ENCODE measurements at regions not wholly inside any gene's neighbourhood (a gene's known extent, or its start where the extent isn't known, plus 50 kb on each side); places are given as distances from the start of the nearest gene placed in this dataset.
A peak's percentile ranks its signal among the peaks of the same experiment; 100 is the strongest.
"Not testable (repeated sequence)": the region's sequence is repeated elsewhere in the genome, so short reads cannot be mapped to it uniquely, and the experiment has no call there.

DNA sequence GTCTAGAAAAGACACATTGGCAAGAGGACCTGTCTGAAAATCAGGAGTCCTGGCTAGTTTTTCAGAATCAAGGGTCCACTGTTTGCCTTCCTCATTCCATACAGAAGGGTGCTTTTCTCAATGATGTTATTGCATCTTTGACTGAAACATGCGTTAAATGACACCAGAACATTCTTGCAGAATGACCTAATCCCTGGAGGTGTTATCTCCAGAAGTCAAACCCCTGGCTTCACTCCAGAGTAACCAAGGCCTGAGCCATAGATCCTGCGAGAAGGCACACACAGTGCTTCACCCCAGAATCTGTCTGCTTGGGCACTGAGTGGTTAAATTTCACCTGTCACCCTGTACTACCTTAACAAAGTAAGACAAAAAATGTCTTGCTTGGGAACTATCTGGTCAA is 1055.2 kb upstream of the FANCL start:
- DNase-seq, result no peak

DNA sequence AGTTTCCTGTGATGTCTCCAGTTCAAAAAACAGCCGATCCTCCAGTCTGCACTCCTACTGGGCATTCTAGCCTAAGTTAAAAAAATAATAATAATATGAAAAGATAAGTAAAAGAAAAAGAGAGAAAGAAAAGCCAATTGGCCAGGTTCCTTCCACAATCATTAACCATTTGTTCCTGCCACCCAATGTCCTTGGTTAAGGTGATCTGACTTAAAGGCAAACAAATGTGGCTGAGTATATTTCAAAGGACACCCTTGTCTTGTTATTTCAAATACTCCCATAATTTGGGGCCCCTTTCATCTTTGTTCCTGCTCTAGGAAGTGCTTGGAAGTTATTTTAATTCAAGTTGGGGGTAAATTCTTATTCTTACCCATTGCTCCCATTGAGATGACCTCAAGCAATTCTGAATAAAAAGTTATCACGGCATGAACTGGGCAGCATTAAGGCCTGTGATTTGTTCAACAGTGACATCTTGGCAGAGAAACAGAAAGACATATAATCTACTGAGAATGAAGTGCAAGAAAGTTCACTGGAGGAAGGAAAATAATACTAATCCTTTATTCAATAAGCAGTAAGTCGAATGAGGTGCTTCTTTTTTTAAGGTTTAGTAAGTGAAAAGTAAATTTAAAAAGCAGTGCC is 1054.5 kb upstream of the FANCL start:
- no peak for DNase-seq

DNA sequence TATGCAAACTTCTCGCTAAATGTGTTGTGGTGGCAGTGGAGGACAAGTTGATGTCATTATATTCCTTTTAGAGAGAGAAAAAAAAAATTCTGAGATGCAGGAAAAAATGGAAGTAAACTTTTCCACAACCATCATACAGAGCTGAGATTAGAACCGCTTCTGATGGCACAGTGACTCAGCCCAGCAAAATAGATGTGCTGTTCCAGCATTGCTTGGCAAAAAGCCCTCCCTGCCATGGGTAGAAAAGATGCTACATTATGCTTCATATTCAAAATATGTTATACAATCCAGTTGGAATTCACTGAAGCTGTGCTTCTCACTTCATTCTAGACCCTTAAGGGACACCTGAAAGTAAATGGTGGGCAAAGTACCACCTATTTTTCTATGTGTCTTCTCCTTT is 1047.6 kb upstream of the FANCL start:
- no peak for DNase-seq

DNA sequence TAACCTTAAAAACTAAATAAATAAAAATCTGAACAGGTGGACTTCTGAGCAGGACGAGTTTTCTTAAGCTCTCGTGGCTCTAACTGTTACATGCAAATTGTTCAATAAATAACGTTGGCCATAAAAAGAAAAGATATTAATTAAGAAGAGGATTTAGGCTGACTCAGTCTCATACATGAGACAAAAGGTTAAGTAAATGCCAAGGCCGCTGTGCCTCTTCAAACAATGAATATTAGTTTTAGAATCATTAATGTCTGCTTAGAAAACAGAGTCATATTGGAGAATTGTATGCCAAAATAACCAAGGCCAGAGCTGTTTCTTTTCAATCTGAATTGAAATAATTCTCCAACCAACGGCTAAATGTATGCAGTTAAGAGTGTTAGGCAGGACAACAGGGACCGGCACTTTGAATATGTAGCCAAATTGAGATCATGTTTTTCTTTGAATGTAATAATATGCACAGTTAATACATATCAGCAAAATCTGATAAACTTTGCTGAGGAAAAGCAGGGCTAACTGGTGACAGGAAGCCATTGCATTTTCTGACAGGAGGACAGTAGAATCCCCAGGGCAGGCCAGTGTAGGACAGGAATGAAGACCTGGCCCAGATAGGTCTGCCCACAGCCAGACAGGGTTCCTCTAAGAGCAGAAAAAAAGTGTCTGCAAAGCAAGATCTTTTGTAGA is 1041.4 kb upstream of the FANCL start:
- DNase-seq, result no peak

DNA sequence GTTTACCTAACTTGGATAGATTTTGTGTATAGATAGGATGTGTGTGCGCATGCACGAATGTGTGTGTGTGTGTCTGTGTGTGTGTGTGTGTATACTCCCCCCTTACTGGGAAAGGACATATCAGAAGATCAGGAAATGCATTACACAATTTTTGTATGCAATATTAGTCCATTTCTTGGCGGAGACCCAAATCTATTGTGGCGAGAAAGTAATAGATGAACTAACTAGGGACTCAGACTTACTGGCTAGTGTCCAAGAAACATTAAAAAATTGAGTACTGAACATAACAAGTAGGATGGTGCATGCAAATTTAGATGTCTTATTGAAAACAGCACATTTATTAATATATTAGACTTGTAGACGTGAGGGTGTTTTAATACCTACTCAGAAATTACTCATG is 1036.5 kb upstream of the FANCL start:
- no peak for DNase-seq

DNA sequence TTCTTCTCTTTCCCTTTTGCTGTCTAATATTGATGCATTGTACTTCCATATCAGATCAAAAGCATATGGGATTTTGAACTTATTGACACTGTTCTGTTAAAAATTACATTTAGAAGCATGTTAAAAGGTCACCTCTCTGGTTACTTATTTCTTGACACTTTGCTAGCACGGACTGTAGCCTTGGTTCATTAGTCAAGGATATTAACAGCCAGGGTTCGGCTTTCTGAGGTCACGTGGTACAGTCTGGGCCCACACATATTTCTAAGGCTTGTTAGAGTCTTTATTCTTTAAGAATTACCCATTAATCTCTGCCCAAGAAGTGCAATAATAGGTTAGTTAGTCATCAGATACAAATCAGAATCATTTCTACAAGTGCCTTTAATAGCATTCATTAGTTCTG is 1035.8 kb upstream of the FANCL start:
- no peak for DNase-seq

DNA sequence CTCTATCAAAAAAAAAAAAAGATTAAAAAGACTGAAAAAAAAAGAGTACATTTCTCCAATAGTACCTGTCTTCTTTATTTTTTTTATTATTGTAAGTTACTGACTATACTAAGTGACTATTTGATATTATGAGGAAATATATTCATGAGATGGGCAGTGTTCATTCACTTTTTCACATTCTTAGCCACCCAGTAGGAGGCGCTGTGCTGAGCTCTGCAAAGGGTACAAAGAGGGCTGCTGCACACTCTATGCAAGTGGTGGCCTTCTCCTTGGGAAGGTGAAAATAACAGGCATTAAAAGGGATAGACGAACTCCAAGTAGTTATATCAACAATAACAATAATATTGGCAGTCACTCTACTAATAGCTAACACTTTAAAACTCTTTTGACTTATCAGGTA is 1034.9 kb upstream of the FANCL start:
- DNase-seq, result no peak

DNA sequence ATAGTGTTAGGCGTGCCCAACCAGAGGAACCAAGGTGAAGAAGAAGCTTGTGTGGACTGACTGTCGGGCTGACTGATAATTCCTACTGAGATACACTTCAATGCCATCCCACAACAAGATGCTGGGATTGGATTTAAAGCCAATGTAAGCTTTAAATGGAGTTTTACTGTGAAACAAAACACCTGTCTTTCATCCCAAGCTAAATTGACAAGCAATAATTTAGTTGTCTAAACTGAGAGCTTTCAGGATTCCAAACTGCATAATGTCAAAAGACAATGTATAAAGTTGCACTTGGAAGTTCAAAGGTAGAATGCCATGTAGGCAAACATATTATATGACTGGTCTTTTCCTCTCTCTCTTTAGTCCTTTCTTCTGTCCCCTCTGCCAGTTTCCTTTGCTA is 1025.3 kb upstream of the FANCL start:
- DNase-seq, result no peak

DNA sequence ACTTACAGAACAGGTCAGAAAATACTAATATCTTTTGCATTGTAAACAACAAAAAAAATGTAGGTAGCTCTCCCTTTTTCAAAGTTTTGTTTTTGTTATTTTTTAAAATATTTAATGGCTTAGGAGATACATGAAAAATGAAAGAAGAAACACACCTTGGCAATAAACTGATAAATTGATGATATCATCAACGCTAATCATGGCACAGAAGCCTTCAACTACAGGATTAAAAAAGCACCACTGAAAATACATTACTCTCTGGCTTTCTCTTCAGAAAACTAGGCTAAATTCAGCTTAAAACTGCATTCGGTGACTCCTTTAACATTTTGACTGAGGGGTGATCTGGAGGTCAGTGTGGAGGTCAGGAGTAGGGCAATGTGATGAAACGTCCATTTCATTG is 1018.8 kb upstream of the FANCL start:
- no peak for DNase-seq

DNA sequence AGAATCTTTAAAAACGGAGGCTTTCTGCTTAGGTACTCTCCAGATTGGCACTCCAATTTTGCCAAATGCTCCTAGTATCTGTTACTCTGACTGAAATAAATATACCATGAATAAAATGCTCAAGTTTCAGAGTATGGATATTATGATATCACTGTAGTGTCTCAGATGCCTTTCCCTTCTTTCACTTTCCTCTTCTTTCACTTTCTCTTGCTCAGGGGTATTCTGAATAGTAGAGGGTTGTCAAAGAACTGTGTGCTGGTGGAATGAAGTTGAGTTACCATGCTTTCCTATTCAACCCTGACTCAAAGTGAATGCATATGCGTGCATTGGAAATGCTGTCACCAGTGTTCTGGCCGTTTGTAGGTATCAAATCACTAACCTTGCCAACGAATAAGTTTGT is 1015.2 kb upstream of the FANCL start:
- DNase-seq, result no peak

DNA sequence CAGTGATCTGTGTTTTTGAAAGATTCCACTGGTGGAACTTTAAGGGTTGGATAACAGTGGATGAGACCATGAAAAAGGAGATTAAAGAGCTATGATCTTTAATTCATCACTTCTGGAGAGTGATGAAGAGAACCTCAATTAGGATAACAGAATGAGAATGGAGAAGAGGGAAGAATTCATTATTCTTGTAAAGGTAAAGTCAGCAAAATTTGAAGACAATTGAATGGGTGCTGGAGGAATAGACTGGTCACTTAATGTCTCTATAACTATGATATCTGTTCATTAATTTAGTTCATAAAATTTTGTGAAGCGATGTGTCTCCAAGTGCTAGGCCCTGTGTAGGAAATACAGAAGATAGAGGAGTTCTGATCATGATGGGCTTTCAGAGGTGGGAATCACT is 1013.2 kb upstream of the FANCL start:
- no peak for DNase-seq

DNA sequence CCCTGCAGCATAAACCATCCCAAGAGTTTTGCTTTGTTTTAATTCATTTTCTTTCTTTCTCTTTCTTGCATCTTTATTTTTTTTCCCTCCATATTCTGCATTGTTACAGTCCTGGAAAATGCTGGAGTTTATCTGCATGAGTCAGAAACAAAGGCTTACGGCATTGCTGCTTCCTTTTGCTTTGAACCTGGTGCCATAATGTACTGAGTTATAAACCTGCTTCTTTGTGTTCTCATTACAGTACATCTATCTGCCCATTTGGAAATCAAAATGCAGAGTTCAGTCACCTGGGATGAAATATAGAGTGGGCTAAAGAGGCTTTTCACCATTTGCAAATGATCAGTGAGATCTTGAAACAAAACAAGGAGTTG is 1009.2 kb upstream of the FANCL start:
- no peak for DNase-seq

DNA sequence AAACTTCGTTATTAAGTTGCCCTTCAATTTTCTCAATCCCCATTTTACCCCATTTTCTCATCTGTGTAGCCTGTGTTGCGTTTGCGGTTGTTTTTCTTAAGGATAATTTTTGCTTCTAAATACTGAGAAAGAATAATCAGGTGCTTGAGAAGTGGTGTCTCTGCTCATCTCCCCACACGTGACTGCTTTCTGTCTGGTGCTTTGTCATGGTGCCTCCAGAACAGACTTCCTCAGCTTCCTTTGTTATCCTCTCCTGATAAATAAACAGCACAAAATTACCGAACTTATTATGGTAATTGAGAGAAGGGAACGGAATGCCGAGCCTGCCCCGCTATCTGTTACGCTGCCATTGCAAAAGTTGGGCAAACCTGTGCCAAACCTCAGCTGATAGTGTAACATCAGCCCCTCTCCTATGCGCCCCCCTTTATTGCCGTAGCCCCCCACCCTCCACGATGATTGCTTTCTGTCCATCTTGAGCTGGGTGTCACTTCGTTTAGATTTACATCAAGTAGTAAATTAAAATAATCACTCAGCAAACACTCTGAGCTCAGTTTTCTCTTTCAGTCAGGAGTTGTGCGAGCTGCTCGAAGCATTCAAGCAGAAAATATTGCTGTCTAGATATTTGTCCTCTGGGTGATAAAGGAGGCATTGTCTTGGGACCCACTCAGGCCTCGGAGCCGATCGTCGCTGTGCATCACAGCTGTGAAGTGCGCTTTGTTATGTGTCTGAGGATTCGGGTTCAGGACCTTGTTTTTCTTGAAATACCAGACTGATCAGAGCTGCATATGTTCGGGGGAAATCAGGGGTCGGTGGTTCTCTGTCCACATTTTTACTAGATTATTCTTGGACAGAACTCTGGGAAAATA is 1008.5 kb upstream of the FANCL start:
- DNase-seq, result peak; percentile 8

DNA sequence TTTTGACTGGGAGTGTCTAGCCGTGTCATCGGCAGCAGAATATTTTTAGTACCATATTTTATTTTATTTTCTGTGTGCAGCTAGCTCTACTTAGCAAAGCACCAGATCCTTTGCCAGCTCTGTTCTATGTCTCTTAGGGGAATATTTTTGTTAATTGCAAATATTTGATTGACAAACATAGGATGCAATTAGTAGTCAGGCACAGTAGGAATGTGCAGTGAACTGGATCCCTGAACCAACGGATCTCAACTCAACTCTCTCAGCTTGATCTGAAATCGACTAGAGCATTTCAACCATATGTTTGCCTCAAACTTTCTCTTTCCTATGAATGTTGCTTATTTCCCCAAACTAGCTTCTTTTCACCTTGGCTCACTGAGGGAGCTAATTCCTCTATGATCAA is 998.0 kb upstream of the FANCL start:
- no peak for DNase-seq

DNA sequence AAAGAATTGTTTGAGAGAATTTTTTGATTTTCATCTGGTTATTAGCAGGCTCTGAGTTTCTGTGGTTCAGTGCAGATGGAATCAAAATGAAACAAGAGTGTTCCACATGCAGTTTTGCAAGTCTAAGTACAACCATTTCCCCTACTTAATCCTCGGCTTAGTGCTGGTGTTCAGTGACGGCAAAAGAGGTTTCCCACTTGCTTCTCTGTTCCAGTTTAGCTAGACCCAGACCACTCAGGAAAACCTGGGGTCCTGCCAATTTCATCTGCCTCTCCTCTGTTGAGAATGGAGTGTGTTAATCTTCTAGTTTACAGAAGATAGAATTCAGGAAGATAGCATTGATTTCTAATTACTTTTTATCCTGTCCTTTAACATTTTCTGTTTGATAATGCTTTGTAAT is 996.2 kb upstream of the FANCL start:
- no peak for DNase-seq

DNA sequence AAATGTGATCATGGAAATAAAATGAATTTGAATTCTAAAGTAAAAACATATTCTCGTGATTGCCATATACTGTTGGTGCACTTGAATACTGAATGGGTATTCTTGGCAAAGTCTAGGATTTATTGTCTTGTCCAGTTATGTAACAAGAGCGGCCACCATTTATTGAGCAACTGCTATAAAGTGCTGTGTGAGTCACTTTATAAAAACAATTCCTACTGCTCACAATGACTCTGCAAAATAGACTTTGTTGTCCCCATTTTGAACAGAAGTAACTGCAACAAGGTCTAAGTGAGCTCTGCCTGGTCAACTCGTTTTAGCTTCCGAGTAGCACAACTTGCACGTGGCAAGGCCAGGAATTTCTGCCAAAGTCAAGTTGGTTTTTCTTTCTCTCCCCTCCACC is 995.6 kb upstream of the FANCL start:
- no peak for DNase-seq

DNA sequence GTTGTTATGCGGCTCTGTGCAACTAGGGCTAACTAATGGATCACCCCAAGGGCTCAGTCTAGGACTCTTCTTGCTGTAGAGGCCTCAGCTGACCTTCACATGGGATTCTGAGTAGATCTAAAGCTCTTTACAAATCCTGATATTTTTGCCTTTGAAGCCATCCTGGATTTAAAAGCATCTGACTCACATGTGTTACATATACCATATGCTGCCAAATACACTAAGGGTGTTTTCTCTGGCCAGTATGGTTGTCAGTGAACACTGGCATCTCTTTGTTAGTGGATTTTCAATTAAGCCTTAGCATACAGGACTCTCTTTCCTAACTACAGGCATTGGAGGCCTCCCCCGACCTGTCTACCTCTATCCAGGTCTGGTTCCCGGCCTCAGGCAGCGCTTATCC is 992.8 kb upstream of the FANCL start:
- no peak for DNase-seq

DNA sequence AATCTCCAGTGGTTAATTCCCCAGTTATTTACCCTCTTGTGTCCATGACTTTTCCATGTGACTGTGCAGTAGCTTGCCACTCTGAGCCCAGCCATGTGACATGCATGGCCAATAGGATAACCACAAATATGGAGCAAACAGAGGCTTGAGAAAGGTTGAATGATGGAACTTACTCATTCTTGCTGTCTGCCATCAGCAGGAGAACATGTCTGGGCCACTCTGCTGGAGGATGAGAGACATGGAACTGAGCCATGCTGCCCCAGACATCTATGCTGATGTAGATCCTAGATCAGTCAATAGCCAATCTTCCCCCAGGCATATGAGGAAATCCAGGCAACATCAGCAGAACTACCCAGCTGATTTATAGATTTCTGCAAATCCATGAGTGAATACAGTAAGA is 992.3 kb upstream of the FANCL start:
- no peak for DNase-seq

DNA sequence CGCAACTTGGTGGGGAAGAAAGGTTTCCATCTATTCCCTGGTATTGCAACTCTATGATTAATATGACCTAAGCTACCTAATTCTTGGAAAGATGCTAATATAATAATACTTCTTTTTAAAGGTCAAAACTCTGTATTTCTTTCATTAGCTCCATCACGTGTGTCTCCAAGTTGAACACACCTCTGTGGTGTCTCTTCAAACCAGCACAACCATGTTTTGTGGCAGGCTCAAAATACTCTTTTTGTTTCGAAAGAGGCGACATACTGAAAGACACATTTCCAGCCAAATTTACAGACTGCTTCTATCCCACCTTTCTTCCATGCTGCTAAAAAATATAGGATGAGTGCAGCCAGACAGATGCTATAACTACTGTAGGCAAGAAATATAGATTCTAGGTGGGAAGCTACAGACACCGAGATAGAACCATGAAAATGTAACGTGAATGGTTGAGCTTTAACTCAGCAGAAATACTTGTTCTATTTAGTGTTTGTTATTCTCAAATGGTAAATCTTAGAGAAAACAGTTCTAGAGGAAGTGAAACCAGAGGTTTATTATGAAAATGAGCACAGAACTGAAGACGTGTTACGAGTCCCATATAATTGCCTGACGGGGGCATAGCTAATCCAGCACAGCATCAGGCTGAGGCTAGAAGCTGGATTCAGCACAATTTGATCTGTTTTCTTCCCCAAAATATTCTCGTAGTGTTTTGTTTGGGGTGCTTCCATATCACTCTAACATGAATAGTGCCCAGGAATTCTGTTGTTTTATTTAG is 991.5 kb upstream of the FANCL start:
- no peak for DNase-seq

DNA sequence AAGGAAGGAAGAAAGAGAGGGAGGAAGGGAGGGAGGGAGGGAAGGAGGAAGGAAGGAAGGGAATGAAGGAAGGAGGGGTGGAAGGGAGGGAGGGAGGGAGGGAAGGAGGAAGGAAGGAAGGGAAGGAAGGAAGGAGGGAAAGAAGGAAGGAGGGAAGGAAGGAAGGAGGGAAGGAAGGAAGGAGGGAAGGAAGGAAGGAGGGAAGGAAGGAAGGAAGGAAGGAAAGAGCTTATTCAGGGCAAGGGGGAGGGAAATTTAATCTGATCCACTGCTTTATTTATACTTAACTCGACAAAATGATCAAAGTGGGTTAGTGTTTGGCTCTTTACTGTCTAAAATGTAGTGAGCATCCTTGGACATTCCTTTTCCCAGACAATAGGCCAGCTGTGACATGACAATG is 985.2 kb upstream of the FANCL start:
- not testable (repeated sequence) for DNase-seq

DNA sequence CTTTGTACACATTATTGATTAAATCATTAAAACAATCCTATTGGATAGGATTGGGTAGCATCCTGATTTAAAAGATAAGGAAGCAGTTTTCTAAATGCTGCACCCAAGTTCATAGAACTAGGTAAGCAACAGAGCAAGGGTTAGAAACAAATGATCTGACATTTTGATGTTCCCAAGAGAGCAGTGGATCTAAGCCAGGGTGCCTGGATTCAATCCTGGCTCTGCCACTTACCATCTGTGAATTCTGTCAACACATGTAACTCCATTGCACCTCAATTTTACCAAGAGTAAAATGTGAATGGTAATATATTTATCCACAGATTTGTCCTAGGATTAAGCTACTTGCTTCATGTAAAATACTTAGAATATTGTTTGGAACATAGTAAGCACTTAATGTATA is 982.6 kb upstream of the FANCL start:
- DNase-seq, result no peak

DNA sequence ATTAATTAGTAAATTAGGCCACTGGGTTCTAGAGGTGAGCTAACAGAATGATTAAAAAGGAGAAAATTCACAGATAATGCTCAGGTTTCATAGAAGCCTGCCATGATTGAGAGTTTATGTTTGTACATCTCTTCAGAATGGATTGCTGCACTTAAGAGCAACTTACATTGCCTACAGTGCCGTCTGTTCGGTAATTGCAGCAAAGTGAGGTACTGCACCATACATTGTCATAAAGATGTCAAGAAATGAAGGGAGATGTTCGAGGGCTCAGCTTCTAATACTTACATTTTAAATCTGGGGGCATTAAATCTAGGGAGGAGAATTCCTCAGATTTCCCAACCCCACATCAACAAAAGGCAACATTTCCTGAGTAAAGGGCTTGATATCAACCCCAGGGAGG is 976.2 kb upstream of the FANCL start:
- DNase-seq, result peak; percentile 37

DNA sequence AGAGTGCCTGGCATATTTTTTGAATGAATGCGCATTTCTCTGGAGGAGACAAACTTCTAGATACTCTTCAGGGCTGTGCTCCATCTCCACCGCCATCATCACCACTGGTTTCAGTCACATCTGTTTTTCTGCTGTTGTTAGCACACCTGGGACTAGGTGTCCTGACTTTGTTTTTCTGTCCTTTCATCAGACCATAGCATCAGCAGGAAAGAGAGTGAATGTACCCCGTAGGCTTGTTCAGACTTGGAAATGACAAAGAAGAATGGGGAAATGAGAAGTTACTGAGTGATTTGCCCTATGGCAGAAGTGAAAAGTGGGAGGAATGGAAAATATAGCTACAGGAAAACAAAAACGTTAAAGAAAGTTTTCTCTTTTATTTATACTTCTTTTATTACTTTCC is 965.2 kb upstream of the FANCL start:
- no peak for DNase-seq

DNA sequence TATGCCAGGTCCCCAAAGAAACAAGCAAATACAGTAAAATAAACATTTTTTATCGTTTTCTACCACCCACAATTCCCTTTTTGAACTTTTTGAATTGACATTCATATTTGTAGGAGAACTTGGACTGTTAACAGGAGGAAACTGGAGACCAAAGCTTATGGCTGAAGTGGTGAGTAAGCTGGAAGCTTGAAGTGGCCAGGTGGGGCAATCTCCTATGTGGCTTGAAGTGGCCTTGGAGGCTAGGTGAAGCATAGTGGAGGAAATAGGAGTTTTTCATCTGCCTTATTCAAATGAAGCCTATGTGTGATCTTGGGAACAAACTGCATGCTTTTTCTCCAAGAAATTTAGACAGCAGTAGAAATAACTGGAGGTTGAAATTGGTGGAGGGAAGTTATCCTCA is 962.9 kb upstream of the FANCL start:
- no peak for DNase-seq
